ENCODE measurements at regions not wholly inside any gene's neighbourhood (a gene's known extent, or its start where the extent isn't known, plus 50 kb on each side); places are given as distances from the start of the nearest gene placed in this dataset.

GRCh38 chr3:120855665-120856437 lies 52.2 kb upstream of the STXBP5L start:
- peak; percentile 4 to 97 for DNase-seq (ENCODE audit: low read depth in 2 of 2)
- H2AFZ ChIP-seq (ENCODE audit: low read length): no peak overlapping the region
- no peak overlapping the region for H3K27ac ChIP-seq (ENCODE audit: insufficient read depth, low read length)
- H3K4me2 ChIP-seq (ENCODE audit: extremely low read depth, insufficient read depth, low read length): no peak overlapping the region
- H3K36me3 ChIP-seq (ENCODE audit: control insufficient read depth, insufficient read depth, low read length): no peaks in the 10 kb centered on the region
- no peaks in the 10 kb centered on the region for H3K79me2 ChIP-seq (ENCODE audit: control insufficient read depth, insufficient read depth, low read length)
- no peaks in the 10 kb centered on the region for H4K20me1 ChIP-seq (ENCODE audit: control insufficient read depth, extremely low read depth, insufficient read depth, low read length)
- H3K27me3 ChIP-seq (ENCODE audit: control insufficient read depth, insufficient read depth, low read length): no peaks in the 10 kb centered on the region
- H3K4me3 ChIP-seq (replicated peaks in 1 of 4; ENCODE audit: control extremely low read depth in 1 of 4, insufficient read depth in 1 of 4, low read depth in 3 of 4, low read length in 4 of 4): no peak overlapping the region
- TF ChIP-seq CTCF (conservative IDR thresholded peaks at IDR 0.05 in 1 of 2, IDR thresholded peaks at IDR 0.05 in 1 of 2; ENCODE audit: low read depth in 1 of 2, low read length in 2 of 2) (no peak), EZH2 (IDR thresholded peaks at IDR 0.05; ENCODE audit: low read length, missing control alignments) (no peak)
- no peaks in the 10 kb centered on the region for H3K9me3 ChIP-seq (ENCODE audit: control insufficient read depth, insufficient read depth, low read depth, low read length)
- H3K9ac ChIP-seq (ENCODE audit: insufficient read depth, low read length): no peak overlapping the region
- H3K4me1 ChIP-seq (ENCODE audit: control insufficient read depth, extremely low read depth, insufficient read depth, low read length): no peaks in the 10 kb centered on the region
